PC-9 (cell line): ENCODE measurements at regions not wholly inside any gene's neighbourhood (a gene's known extent, or its start where the extent isn't known, plus 50 kb on each side); places are given as distances from the start of the nearest gene placed in this dataset.

ENCODE experiments used
- BruUV-seq: library from RNA; stranded (reverse); fragments of 400-500 nt; replicated peaks from 2 replicates; lab custom pipeline; 2021; lab: Mats Ljungman, UMichigan
- CTCF ChIA-PET: fragments of 300-600 bp; sonication (Branson Sonifier 250); formaldehyde crosslinking; loops from one replicate; lab custom pipeline; 2022; ENCODE audit warnings: antibody characterized with exemption; lab: Charles Lee
- POLR2A ChIA-PET: fragments of 300-600 bp; sonication (Branson Sonifier 250); formaldehyde crosslinking; loops from one replicate; lab custom pipeline; 2022; ENCODE audit warnings: antibody characterized with exemption; ENCODE audit not compliant: unreplicated experiment; lab: Charles Lee
- DNase-seq, 2 experiments: peaks; one replicate each; pipeline versions ENCODE4 v3.0.0 to v3.0.0-alpha.2; 2015 to 2022; ENCODE audit warnings: mixed read lengths in 1 of 2
- H2AFZ ChIP-seq: fragments of 200-600 bp; sonication (generic); 2 replicates; pipeline ENCODE4 v1.8.1; 2017; ENCODE audit warnings: antibody characterized with exemption
- H3F3A ChIP-seq: fragments of 200-600 bp; sonication (generic); 2 replicates; pipeline ENCODE4 v1.8.1; 2017; ENCODE audit warnings: antibody characterized with exemption, mild to moderate bottlenecking, low read depth; ENCODE audit not compliant: insufficient read depth
- H3K27ac ChIP-seq: fragments of 200-600 bp; sonication (generic); 2 replicates; pipeline ENCODE4 v1.6.1; 2016; ENCODE audit warnings: mixed run types
- H3K27me3 ChIP-seq: fragments of 200-600 bp; sonication (generic); 2 replicates; pipeline ENCODE4 v1.6.1; 2016; ENCODE audit warnings: low read depth, mixed run types; ENCODE audit not compliant: insufficient read depth
- H3K36me3 ChIP-seq: fragments of 200-600 bp; sonication (generic); 2 replicates; pipeline ENCODE4 v1.6.1; 2016; ENCODE audit warnings: low read depth, mixed run types
- H3K4me1 ChIP-seq: fragments of 200-600 bp; sonication (generic); replicated peaks from 2 replicates; pipeline ENCODE4 v1.6.1; 2016; ENCODE audit warnings: mixed run types; ENCODE audit not compliant: insufficient read depth
- H3K4me2 ChIP-seq: fragments of 200-600 bp; sonication (generic); 2 replicates; pipeline ENCODE4 v1.6.1; 2017; ENCODE audit warnings: mixed run types
- H3K4me3 ChIP-seq: fragments of 200-600 bp; sonication (generic); 2 replicates; pipeline ENCODE4 v1.6.1; 2016; ENCODE audit warnings: mixed run types
- H3K79me2 ChIP-seq: fragments of 200-600 bp; sonication (generic); 2 replicates; pipeline ENCODE4 v1.6.1; 2017; ENCODE audit warnings: low read depth, mixed run types
- H3K9me2 ChIP-seq: fragments of 200-600 bp; sonication (generic); 2 replicates; pipeline ENCODE4 v1.8.1; 2017; ENCODE audit warnings: mild to moderate bottlenecking; ENCODE audit not compliant: insufficient read depth
- H3K9me3 ChIP-seq: fragments of 200-600 bp; sonication (generic); 2 replicates; pipeline ENCODE4 v1.8.1; 2016; ENCODE audit warnings: low read depth; ENCODE audit not compliant: insufficient read depth
- H4K20me1 ChIP-seq: fragments of 200-600 bp; sonication (generic); 2 replicates; pipeline ENCODE4 v1.8.1; 2017; ENCODE audit not compliant: insufficient read depth
- CTCF ChIP-seq: fragments of 200-600 bp; sonication (generic); conservative IDR thresholded peaks from 2 replicates; pipeline ENCODE4 v1.6.1; 2017; ENCODE audit warnings: mixed run types, antibody characterized with exemption, mild to moderate bottlenecking, moderate library complexity
- EZH2 ChIP-seq: fragments of 200-600 bp; sonication (generic); IDR thresholded peaks from 2 replicates; pipeline ENCODE4 v1.8.0; 2017; ENCODE audit warnings: antibody characterized with exemption, low read depth
- intact Hi-C: fragments of 100-400 bp; cut with micrococcal nuclease; formaldehyde crosslinking; loops from one replicate; pipeline ENCODE4 v1.10.0; 2022; ENCODE audit not compliant: unreplicated experiment

GRCh38 chr4:185997296-185997695, 71.7 kb upstream of the TLR3 start:
- Histone ChIP-seq H3K27ac (no peak overlapping the region), H3K9me3 (no peaks in the 10 kb centered on the region), H3K4me1 (no peaks in the 10 kb centered on the region), H3K4me3 (no peak overlapping the region), H3K9me2 (no peaks in the 10 kb centered on the region), H3K79me2 (no peaks in the 10 kb centered on the region), H3K36me3 (no peaks in the 10 kb centered on the region), H3K27me3 (no peaks in the 10 kb centered on the region), H3F3A (no peaks in the 10 kb centered on the region), H2AFZ (no peak overlapping the region), H3K4me2 (no peak overlapping the region), H4K20me1 (no peaks in the 10 kb centered on the region)
- TF ChIP-seq CTCF (no peak), EZH2 (no peak)
- ChIA-PET POLR2A (no interaction called here), CTCF (interaction anchor here (0.6 kb wide), 1 partner anchor 60 kb away, joined by 4 read pairs; no protein-coding TSS in a partner anchor)
- no peak for DNase-seq
- intact Hi-C loops, result no loop called here
- no TSS peak for BruUV-seq

GRCh38 chr4:185998791-185999190, 70.2 kb upstream of the TLR3 start:
- TF ChIP-seq CTCF, result no peak
- no peak for TF ChIP-seq EZH2
- Histone ChIP-seq H3K9me2 (no peaks in the 10 kb centered on the region), H3K9me3 (no peaks in the 10 kb centered on the region), H3K27me3 (no peaks in the 10 kb centered on the region), H2AFZ (no peak overlapping the region), H3K79me2 (no peaks in the 10 kb centered on the region), H3K27ac (no peak overlapping the region), H3K36me3 (no peaks in the 10 kb centered on the region), H3K4me2 (no peak overlapping the region), H4K20me1 (no peaks in the 10 kb centered on the region), H3K4me3 (no peak overlapping the region), H3K4me1 (no peaks in the 10 kb centered on the region), H3F3A (no peaks in the 10 kb centered on the region)
- DNase-seq, result no peak
- ChIA-PET CTCF (interaction anchor here (0.7 kb wide), 1 partner anchor 9 kb away, joined by 11 read pairs; no protein-coding TSS in a partner anchor), POLR2A (no interaction called here)
- intact Hi-C loops, result no loop called here
- BruUV-seq, result no TSS peak

GRCh38 chr4:185999207-185999606, 69.7 kb upstream of the TLR3 start:
- no peaks in the 10 kb centered on the region for H3K9me2 ChIP-seq
- no peak overlapping the region for H2AFZ ChIP-seq
- no peaks in the 10 kb centered on the region for H3K36me3 ChIP-seq
- H3K9me3 ChIP-seq, result no peaks in the 10 kb centered on the region
- TF ChIP-seq CTCF, result no peak
- no peak for TF ChIP-seq EZH2
- no peak overlapping the region for H3K4me2 ChIP-seq
- intact Hi-C loops, result no loop called here
- no peak for DNase-seq
- H3K79me2 ChIP-seq, result no peaks in the 10 kb centered on the region
- POLR2A ChIA-PET, result no interaction called here
- BruUV-seq, result no TSS peak
- no peak overlapping the region for H3K4me3 ChIP-seq
- no peaks in the 10 kb centered on the region for H3K27me3 ChIP-seq
- no peak overlapping the region for H3K27ac ChIP-seq
- H4K20me1 ChIP-seq, result no peaks in the 10 kb centered on the region
- H3F3A ChIP-seq, result no peaks in the 10 kb centered on the region
- CTCF ChIA-PET, result interaction anchor here (0.7 kb wide), 1 partner anchor 9 kb away, joined by 11 read pairs; no protein-coding TSS in a partner anchor
- no peaks in the 10 kb centered on the region for H3K4me1 ChIP-seq
